GM21423 (cell line): ENCODE measurements at regions not wholly inside any gene's neighbourhood (a gene's known extent, or its start where the extent isn't known, plus 50 kb on each side); places are given as distances from the start of the nearest gene placed in this dataset.

Experiments used
- ATAC-seq: cut with Tn5 transposase; IDR thresholded peaks from one replicate; pipeline ENCODE4 v1.9.1; 2021; ENCODE audit warnings: mild to moderate bottlenecking, moderate library complexity; ENCODE audit not compliant: unreplicated experiment

GRCh38 chr2:19238440-19239060 lies 119.9 kb downstream of the OSR1 start:
- no peak for ATAC-seq

GRCh38 chr2:19235308-19235707 lies 123.1 kb downstream of the OSR1 start:
- ATAC-seq, result no peak

GRCh38 chr2:19232312-19232711 lies 126.1 kb downstream of the OSR1 start:
- no peak for ATAC-seq

GRCh38 chr2:19231625-19232024 lies 126.8 kb downstream of the OSR1 start:
- no peak for ATAC-seq

DNA sequence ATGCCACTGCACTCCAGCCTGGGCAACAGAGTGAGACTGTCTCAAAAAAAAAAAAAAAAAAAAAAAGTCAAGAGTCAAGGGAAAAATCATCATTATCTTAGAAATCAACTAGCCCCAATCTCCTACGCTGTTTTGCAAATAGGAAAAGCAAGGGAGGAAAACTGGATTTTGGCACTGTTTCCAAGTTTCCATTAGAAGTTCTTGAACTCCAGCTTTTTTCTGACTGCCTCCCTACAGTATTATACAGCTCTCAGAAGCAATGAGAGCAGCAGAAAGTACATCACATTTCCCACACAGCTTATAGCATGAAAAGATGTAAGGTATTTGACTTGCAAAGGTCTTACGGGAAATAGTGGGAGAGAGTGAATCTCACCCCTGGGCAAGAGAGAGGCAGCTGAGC lies 127.8 kb downstream of the OSR1 start:
- ATAC-seq, result no peak

DNA sequence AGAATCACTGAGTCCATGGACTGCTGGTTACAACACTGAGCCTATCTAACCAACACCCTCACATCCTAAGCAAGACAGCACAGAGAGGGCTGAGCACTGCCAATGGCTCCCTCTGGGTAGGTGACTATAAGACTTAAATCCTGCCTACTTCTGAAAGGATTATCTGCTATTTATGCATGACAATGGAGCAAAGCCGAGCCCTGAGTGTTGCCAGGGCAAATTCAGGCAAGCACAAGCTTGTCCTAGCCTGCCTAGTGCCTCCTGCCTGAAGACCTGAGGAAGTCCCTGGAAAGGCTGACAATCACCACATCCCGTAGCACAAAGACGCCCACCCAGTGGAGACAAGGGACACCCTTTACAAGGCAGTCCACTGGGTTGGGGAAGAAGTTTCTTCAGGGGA lies 129.7 kb downstream of the OSR1 start:
- no peak for ATAC-seq

- ATAC-seq, result no peak
These were observed 130.2 kb downstream of the OSR1 start for GRCh38 chr2:19228181-19228593.

DNA sequence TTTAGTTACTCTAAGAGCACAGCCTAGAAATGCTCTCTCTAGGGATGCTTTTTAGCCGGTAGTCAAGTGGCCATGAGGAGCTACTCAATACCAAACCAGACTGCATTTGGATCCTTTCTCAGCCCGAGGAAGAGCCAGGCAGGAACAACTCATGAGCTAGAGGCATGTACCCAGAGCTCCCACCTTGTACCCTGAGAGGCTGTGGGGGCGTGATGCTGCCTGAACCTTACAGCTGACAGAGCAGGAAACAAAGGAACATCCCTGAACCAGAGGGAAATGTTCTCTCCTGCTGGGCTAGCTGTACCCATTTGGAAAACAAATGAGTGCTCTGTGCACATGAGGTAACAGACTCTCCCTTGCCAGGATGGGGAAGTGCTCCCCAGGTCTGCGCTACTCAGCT lies 131.6 kb downstream of the OSR1 start:
- ATAC-seq, result no peak

- no peak for ATAC-seq
These were observed 132.0 kb downstream of the OSR1 start for GRCh38 chr2:19226386-19226785.

GRCh38 chr2:19225931-19226330 lies 132.5 kb downstream of the OSR1 start:
- no peak for ATAC-seq

- ATAC-seq, result no peak
These were observed 133.3 kb downstream of the OSR1 start for GRCh38 chr2:19225126-19225525.

DNA sequence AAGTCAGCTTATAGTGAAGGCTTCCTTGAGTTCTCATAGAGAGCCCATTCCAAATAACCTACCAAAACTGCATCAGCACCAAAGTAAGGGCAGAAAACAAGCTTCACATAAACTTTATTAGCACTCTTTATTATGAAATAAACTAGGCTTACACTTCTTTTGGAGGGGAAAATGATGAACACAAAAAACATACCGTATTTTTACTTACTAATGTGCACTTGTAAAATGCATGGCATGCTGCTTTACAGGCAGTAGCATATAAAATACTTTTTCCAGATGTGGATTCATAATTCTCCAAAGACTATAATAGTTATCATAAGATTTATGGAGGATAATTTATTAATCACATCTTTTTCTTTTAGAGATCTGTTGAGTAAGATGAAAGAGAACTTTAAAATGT lies 133.9 kb downstream of the OSR1 start:
- no peak for ATAC-seq

- ATAC-seq, result no peak
These were observed 134.4 kb downstream of the OSR1 start for GRCh38 chr2:19224011-19224410.

- ATAC-seq, result no peak
These were observed 139.4 kb downstream of the OSR1 start for GRCh38 chr2:19219060-19219459.

GRCh38 chr2:19218166-19218565 lies 140.3 kb downstream of the OSR1 start:
- ATAC-seq, result no peak

GRCh38 chr2:19216676-19217602 lies 141.5 kb downstream of the OSR1 start:
- ATAC-seq, result no peak

DNA sequence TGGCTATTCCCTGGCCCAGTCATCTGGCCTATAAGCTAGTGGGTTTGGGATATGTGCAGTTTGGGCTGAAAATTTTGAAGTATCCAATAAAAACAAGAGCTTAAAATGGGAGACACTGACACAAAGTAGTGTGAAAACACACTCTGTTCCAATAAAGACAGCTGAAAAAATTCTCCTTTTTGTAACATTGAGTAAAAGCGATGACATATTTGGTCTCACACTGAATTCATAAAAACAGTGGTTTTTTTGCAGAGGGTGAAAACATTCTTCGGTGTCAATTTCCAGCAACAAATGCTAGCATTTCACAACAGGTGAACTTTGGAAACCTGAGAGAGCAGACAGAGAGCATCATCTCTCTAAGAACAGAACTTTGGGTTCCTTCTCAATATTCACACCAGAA lies 142.2 kb downstream of the OSR1 start:
- no peak for ATAC-seq

DNA sequence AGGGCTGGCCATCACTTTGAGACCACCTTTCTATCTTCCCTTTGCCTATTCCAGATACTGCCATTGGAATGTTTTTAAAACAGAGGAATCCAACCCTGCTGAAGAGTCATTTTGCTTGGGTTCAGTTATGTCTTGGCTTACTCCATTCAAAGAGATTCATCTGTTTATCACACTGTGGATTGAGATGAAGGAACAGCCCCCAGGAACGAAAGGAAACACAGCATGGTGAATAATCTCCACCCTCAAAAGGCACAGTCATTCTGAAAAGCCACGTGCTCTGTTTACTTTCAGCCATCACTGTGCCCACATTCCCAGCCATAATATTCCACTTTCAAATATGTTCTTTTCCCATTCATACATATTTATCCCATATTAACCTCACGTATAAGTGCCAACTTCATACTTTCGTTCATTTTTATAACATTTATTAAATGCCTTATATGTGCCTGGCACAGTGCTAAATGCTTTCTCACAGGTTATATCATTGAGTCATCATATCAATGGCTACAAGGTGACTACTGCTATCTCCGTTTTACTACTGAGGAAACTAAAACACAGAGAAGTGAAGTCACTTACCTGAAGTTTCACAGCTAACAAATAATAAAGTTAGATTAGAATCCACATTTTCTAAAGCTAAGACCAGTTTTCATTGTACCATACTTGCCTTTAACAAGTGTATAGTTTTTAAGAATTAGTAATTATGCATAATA lies 143.6 kb downstream of the OSR1 start:
- no peak for ATAC-seq

DNA sequence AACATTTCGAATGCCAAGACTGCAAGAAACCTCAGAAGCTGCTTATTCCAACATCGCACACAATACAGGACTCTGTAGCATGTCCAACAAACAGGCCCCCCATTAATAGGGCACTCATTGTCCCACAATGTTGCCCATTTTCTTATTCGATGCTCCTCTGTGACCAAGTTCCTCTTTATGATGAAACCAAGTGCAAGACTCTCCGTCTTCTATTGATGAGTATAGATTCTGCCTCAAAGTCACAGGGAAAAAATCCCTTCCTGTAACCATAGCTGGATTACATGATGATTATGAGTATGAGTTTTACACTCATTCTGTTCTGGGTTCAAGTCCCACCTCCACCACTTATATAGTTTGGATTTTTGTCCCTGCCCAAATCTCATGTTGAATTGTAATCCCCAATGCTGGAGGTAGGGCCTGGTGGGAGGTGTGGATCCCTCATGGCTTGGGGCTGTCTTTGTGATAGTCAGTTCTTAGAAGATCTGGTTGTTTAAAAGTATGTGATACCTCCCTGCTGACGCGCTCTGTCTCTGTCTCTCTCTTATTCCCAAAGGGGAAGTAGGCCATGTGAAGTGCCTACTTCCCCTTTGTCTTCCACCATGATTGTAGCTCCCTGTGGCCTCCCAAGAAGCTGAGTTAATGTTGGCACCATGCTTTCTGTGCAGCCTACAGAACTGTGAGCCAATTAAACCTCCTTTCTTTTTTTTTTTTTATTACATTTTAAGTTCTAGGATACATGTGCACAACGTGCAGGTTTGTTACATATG lies 148.7 kb downstream of the OSR1 start:
- no peak for ATAC-seq

- ATAC-seq, result no peak
These were observed 149.8 kb downstream of the OSR1 start for GRCh38 chr2:19208479-19209199.
